Ishikawa (cell line): ENCODE measurements at regions not wholly inside any gene's neighbourhood (a gene's known extent, or its start where the extent isn't known, plus 50 kb on each side); places are given as distances from the start of the nearest gene placed in this dataset.

Source experiments
- CEBPB ChIP-seq: IDR thresholded peaks from 2 replicates; pipeline ENCODE4 v1.6.1; 2012
- CREB1 ChIP-seq: IDR thresholded peaks from 2 replicates; pipeline ENCODE4 v1.6.1; 2012; ENCODE audit warnings: low read depth
- EGR1 ChIP-seq: IDR thresholded peaks from 2 replicates; pipeline ENCODE4 v1.6.1; 2012
- EP300 ChIP-seq: IDR thresholded peaks from 2 replicates; pipeline ENCODE4 v1.6.1; 2012; ENCODE audit warnings: borderline replicate concordance
- FOXM1 ChIP-seq: IDR thresholded peaks from 2 replicates; pipeline ENCODE4 v1.6.1; 2012; ENCODE audit warnings: low read depth, borderline replicate concordance
- MAX ChIP-seq: IDR thresholded peaks from 2 replicates; pipeline ENCODE4 v1.6.1; 2012
- NFIC ChIP-seq: IDR thresholded peaks from 2 replicates; pipeline ENCODE4 v1.6.1; 2012
- RAD21 ChIP-seq: IDR thresholded peaks from 2 replicates; pipeline ENCODE4 v1.6.1; 2012; ENCODE audit warnings: low read depth
- TAF1 ChIP-seq: IDR thresholded peaks from 2 replicates; pipeline ENCODE4 v1.6.1; 2012; ENCODE audit warnings: low read depth, mild to moderate bottlenecking
- TCF12 ChIP-seq: IDR thresholded peaks from 2 replicates; pipeline ENCODE4 v1.6.1; 2012; ENCODE audit warnings: low read depth
- TEAD4 ChIP-seq: IDR thresholded peaks from 2 replicates; pipeline ENCODE4 v1.6.1; 2012
- USF1 ChIP-seq: IDR thresholded peaks from 2 replicates; pipeline ENCODE4 v1.6.1; 2012
- YY1 ChIP-seq: IDR thresholded peaks from 2 replicates; pipeline ENCODE4 v1.6.1; 2012; ENCODE audit warnings: low read depth
- ZBTB7A ChIP-seq: IDR thresholded peaks from 2 replicates; pipeline ENCODE4 v1.6.1; 2012; ENCODE audit warnings: low read depth
- TF ChIP-seq, protein P1 (sequence below): IDR thresholded peaks from 2 replicates; pipeline ENCODE4 v1.6.1; 2012; ENCODE audit warnings: low read depth, mild to moderate bottlenecking

DNA sequence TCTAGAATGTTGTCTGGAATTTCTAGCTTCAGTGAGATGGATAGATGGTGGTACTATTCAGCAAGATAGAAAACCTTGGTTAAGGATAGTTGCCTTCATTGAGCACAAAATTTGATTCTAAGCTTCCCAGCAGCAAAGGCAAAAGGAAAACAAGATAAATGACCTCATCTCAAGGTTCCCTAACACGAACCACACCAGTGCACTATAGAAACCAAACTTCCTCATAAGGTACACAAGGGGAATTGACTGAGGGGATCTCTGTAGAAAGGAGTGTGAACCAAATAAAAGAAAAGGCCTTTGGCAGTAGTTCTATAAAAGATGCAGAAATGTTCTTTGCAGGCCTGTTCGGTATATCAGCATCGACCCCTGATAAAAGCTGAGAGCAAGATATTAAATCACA is 288.9 kb downstream of the SHQ1 start:
- no peak for TF ChIP-seq CEBPB
- no peak for TF ChIP-seq CREB1
- TF ChIP-seq, protein P1, sequence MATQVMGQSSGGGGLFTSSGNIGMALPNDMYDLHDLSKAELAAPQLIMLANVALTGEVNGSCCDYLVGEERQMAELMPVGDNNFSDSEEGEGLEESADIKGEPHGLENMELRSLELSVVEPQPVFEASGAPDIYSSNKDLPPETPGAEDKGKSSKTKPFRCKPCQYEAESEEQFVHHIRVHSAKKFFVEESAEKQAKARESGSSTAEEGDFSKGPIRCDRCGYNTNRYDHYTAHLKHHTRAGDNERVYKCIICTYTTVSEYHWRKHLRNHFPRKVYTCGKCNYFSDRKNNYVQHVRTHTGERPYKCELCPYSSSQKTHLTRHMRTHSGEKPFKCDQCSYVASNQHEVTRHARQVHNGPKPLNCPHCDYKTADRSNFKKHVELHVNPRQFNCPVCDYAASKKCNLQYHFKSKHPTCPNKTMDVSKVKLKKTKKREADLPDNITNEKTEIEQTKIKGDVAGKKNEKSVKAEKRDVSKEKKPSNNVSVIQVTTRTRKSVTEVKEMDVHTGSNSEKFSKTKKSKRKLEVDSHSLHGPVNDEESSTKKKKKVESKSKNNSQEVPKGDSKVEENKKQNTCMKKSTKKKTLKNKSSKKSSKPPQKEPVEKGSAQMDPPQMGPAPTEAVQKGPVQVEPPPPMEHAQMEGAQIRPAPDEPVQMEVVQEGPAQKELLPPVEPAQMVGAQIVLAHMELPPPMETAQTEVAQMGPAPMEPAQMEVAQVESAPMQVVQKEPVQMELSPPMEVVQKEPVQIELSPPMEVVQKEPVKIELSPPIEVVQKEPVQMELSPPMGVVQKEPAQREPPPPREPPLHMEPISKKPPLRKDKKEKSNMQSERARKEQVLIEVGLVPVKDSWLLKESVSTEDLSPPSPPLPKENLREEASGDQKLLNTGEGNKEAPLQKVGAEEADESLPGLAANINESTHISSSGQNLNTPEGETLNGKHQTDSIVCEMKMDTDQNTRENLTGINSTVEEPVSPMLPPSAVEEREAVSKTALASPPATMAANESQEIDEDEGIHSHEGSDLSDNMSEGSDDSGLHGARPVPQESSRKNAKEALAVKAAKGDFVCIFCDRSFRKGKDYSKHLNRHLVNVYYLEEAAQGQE: no peak
- no peak for TF ChIP-seq USF1
- no peak for TF ChIP-seq EGR1
- no peak for TF ChIP-seq ZBTB7A
- no peak for TF ChIP-seq RAD21
- no peak for TF ChIP-seq MAX
- no peak for TF ChIP-seq NFIC
- no peak for TF ChIP-seq TEAD4
- TF ChIP-seq EP300: no peak
- TF ChIP-seq TCF12: no peak
- TF ChIP-seq TAF1: no peak
- no peak for TF ChIP-seq YY1
- no peak for TF ChIP-seq FOXM1

- TF ChIP-seq CEBPB: no peak
- TF ChIP-seq RAD21: no peak
- no peak for TF ChIP-seq EP300
- TF ChIP-seq MAX: no peak
- TF ChIP-seq YY1: no peak
- TF ChIP-seq CREB1: no peak
- TF ChIP-seq ZBTB7A: no peak
- no peak for TF ChIP-seq EGR1
These were observed 290.2 kb downstream of the SHQ1 start for GRCh38 chr3:72558001-72558400.

DNA sequence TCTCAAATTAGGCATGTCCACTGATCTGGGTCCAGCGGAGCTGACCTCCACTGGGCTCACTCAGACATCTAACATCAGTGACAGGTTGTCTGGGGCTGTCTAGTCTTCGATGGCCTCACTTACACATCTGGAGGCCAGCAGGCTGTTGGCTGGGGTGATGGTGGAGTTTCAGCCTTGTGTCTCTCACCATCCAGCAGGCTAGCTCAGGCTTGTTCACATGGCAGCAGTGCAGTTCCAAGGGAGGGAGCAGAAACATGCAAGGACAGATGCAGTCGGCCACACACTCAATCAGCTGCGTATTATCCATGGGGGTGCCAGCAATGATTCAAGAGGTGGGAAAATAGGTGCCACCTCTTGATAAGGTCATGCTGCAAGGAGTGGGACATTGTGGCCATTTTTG is 292.5 kb downstream of the SHQ1 start:
- TF ChIP-seq EP300 (no peak), YY1 (no peak), RAD21 (no peak), EGR1 (no peak), MAX (no peak), TAF1 (no peak), NFIC (no peak), USF1 (no peak), FOXM1 (no peak)

DNA sequence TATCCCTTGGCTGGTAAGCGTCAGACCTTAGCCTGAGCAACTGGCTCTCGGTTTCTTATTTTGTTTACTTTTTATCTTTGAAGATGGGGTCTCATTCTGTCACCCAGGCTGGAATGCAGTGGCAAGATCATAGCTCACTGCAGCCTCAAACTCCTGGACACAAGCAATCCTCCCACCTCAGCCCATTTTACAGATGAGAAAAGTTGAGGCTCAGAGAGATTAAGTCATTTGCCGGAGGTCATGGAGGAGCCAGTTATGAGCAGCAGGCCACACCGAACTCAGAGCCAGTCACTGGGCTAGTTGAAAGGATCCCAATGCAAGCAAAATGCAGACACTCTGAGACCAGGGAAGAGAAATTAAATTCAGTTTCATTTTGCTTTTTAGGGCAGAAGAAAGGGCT is 293.6 kb downstream of the SHQ1 start:
- no peak for TF ChIP-seq TEAD4
- no peak for TF ChIP-seq CEBPB
- TF ChIP-seq CREB1: no peak
- TF ChIP-seq RAD21: no peak
- TF ChIP-seq FOXM1: no peak
- TF ChIP-seq USF1: no peak
- TF ChIP-seq MAX: no peak
- no peak for TF ChIP-seq EGR1
- TF ChIP-seq TCF12: no peak
- TF ChIP-seq YY1: no peak
- TF ChIP-seq NFIC: no peak
- no peak for TF ChIP-seq ZBTB7A
- TF ChIP-seq, protein P1: no peak
- no peak for TF ChIP-seq TAF1
- TF ChIP-seq EP300: no peak

- TF ChIP-seq TCF12: no peak
- no peak for TF ChIP-seq EGR1
- no peak for TF ChIP-seq YY1
- no peak for TF ChIP-seq TEAD4
- TF ChIP-seq NFIC: no peak
- TF ChIP-seq FOXM1: no peak
- TF ChIP-seq USF1: no peak
- TF ChIP-seq EP300: no peak
These were observed 294.9 kb downstream of the SHQ1 start for GRCh38 chr3:72553298-72553697.
